ENCODE measurements at regions not wholly inside any gene's neighbourhood (a gene's known extent, or its start where the extent isn't known, plus 50 kb on each side); places are given as distances from the start of the nearest gene placed in this dataset.
"Not testable (repeated sequence)": the region's sequence is repeated elsewhere in the genome, so short reads cannot be mapped to it uniquely, and the experiment has no call there.

- H3K9me3 ChIP-seq (ENCODE audit: control insufficient read depth in 3 of 3, low read length in 3 of 3); H3K4me3 ChIP-seq (ENCODE audit: low read length in 3 of 3); H3K27ac ChIP-seq (ENCODE audit: low read depth, low read length); H3K36me3 ChIP-seq (ENCODE audit: control insufficient read depth in 3 of 3, insufficient read depth in 3 of 3, low read length in 3 of 3); H3K9ac ChIP-seq (ENCODE audit: low read depth in 1 of 3, low read length in 3 of 3); H3K4me1 ChIP-seq (ENCODE audit: control insufficient read depth in 3 of 3, insufficient read depth in 3 of 3, low read length in 3 of 3); H3K27me3 ChIP-seq (ENCODE audit: control insufficient read depth in 3 of 3, insufficient read depth in 3 of 3, low read length in 3 of 3): not testable (repeated sequence)
These were observed 872.6 kb upstream of the DEFB115 start for GRCh38 chr20:30384841-30385240.

DNA sequence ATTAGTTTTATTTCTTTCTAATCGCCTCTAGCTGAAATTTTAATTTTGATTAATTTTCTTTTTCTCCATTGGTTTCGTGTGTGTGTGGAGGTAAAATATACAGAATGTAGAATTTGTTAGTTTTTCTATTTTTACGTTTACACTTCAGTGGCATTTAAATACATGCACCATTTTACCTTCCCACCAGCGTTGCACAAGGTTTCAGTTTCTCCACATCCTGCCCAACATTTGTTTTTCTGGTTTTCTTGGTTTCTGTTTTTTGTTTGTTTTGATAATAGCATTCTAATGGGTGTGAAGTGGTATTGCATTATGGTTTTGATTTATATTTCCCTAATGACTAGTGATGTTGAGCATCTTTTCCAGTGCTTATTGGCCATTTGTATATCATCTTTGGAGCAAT lies 871.4 kb upstream of the DEFB115 start:
- H3K4me1 ChIP-seq (ENCODE audit: control insufficient read depth in 3 of 3, insufficient read depth in 3 of 3, low read length in 3 of 3); H3K4me3 ChIP-seq (ENCODE audit: low read length in 3 of 3); H3K9me3 ChIP-seq (ENCODE audit: control insufficient read depth in 3 of 3, low read length in 3 of 3); H3K9ac ChIP-seq (ENCODE audit: low read depth in 1 of 3, low read length in 3 of 3); H3K27ac ChIP-seq (ENCODE audit: low read depth, low read length); H3K27me3 ChIP-seq (ENCODE audit: control insufficient read depth in 3 of 3, insufficient read depth in 3 of 3, low read length in 3 of 3); H3K36me3 ChIP-seq (ENCODE audit: control insufficient read depth in 3 of 3, insufficient read depth in 3 of 3, low read length in 3 of 3): not testable (repeated sequence)

DNA sequence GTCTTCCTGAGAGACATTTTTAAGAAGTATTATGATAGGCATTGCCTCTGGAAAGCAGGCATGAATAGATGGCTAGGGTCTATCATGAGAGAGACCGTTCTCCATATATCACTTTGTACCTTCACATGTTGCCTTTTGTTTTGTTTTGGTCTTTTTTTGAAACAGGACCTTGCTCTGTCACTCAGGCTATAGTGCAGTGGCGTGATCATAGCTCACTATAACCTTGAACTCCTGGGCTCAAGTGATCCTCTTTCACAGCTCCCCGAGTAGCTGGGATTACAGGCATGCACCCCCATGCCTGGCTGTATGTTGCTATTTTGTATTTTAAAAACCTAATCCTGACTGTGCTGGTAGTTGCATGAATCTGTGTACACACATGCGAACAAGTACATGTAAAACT lies 869.6 kb upstream of the DEFB115 start:
- not testable (repeated sequence) for H3K9me3 ChIP-seq (ENCODE audit: control insufficient read depth in 3 of 3, low read length in 3 of 3); H3K9ac ChIP-seq (ENCODE audit: low read depth in 1 of 3, low read length in 3 of 3); H3K27me3 ChIP-seq (ENCODE audit: control insufficient read depth in 3 of 3, insufficient read depth in 3 of 3, low read length in 3 of 3); H3K4me1 ChIP-seq (ENCODE audit: control insufficient read depth in 3 of 3, insufficient read depth in 3 of 3, low read length in 3 of 3); H3K4me3 ChIP-seq (ENCODE audit: low read length in 3 of 3); H3K36me3 ChIP-seq (ENCODE audit: control insufficient read depth in 3 of 3, insufficient read depth in 3 of 3, low read length in 3 of 3); H3K27ac ChIP-seq (ENCODE audit: low read depth, low read length)

GRCh38 chr20:30393523-30393922 lies 863.9 kb upstream of the DEFB115 start:
- H3K4me1 ChIP-seq (ENCODE audit: control insufficient read depth in 3 of 3, insufficient read depth in 3 of 3, low read length in 3 of 3); H3K9me3 ChIP-seq (ENCODE audit: control insufficient read depth in 3 of 3, low read length in 3 of 3); H3K27me3 ChIP-seq (ENCODE audit: control insufficient read depth in 3 of 3, insufficient read depth in 3 of 3, low read length in 3 of 3); H3K36me3 ChIP-seq (ENCODE audit: control insufficient read depth in 3 of 3, insufficient read depth in 3 of 3, low read length in 3 of 3); H3K4me3 ChIP-seq (ENCODE audit: low read length in 3 of 3); H3K27ac ChIP-seq (ENCODE audit: low read depth, low read length); H3K9ac ChIP-seq (ENCODE audit: low read depth in 1 of 3, low read length in 3 of 3): not testable (repeated sequence)

- not testable (repeated sequence) for H3K4me1 ChIP-seq (ENCODE audit: control insufficient read depth in 3 of 3, insufficient read depth in 3 of 3, low read length in 3 of 3); H3K27ac ChIP-seq (ENCODE audit: low read depth, low read length); H3K27me3 ChIP-seq (ENCODE audit: control insufficient read depth in 3 of 3, insufficient read depth in 3 of 3, low read length in 3 of 3); H3K4me3 ChIP-seq (ENCODE audit: low read length in 3 of 3); H3K9me3 ChIP-seq (ENCODE audit: control insufficient read depth in 3 of 3, low read length in 3 of 3); H3K9ac ChIP-seq (ENCODE audit: low read depth in 1 of 3, low read length in 3 of 3)
- peaks cover 0 to 18% (median 8%) of the 10 kb centered on the region in 3 donors for H3K36me3 ChIP-seq (ENCODE audit: control insufficient read depth in 3 of 3, insufficient read depth in 3 of 3, low read length in 3 of 3)
These were observed 860.4 kb upstream of the DEFB115 start for GRCh38 chr20:30397111-30397510.

DNA sequence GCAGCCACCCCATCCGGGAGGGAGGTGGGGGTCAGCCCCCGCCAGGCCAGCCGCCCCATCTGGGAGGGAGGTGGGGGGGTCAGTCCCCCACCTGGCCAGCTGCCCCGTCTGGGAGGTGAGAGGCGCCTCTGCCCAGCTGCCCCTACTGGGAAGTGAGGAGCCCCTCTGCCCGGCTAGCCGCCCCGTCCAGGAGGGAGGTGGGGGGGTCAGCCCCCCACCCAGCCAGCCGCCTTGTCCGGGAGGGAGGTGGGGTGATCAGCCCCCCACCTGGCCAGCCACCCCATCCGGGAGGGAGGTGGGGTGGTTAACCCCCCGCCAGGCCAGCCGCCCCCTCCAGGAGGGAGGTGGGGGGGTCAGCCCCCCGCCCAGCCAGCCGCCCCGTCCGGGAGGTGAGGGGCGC lies 852.4 kb upstream of the DEFB115 start:
- H3K27ac ChIP-seq (ENCODE audit: low read depth, low read length); H3K27me3 ChIP-seq (ENCODE audit: control insufficient read depth in 3 of 3, insufficient read depth in 3 of 3, low read length in 3 of 3); H3K9me3 ChIP-seq (ENCODE audit: control insufficient read depth in 3 of 3, low read length in 3 of 3); H3K9ac ChIP-seq (ENCODE audit: low read depth in 1 of 3, low read length in 3 of 3); H3K4me3 ChIP-seq (ENCODE audit: low read length in 3 of 3); H3K4me1 ChIP-seq (ENCODE audit: control insufficient read depth in 3 of 3, insufficient read depth in 3 of 3, low read length in 3 of 3): not testable (repeated sequence)
- H3K36me3 ChIP-seq (ENCODE audit: control insufficient read depth in 3 of 3, insufficient read depth in 3 of 3, low read length in 3 of 3) = peaks cover 0 to 13% (median 5%) of the 10 kb centered on the region in 3 donors

GRCh38 chr20:30405585-30405984 lies 851.9 kb upstream of the DEFB115 start:
- not testable (repeated sequence) for H3K9me3 ChIP-seq (ENCODE audit: control insufficient read depth in 3 of 3, low read length in 3 of 3); H3K4me3 ChIP-seq (ENCODE audit: low read length in 3 of 3); H3K27me3 ChIP-seq (ENCODE audit: control insufficient read depth in 3 of 3, insufficient read depth in 3 of 3, low read length in 3 of 3); H3K4me1 ChIP-seq (ENCODE audit: control insufficient read depth in 3 of 3, insufficient read depth in 3 of 3, low read length in 3 of 3); H3K27ac ChIP-seq (ENCODE audit: low read depth, low read length); H3K9ac ChIP-seq (ENCODE audit: low read depth in 1 of 3, low read length in 3 of 3); H3K36me3 ChIP-seq (ENCODE audit: control insufficient read depth in 3 of 3, insufficient read depth in 3 of 3, low read length in 3 of 3)

DNA sequence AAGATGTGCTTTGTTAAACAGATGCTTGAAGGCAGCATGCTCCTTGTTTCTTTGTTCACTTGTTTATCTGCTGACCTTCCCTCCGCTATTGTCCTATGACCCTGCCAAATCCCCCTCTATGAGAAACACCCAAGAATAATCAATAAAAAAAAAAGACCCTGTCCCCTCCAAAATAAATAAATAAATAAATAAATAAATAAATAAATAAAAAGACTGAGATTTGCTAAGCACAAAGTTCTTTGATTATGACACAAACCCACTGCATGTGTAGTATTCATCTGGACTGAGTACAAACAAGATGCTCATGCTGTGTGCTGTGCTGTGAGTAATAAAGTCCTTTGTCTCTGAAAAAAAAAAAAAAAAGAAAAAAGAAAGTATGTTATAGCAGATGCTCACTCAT lies 851.1 kb upstream of the DEFB115 start:
- not testable (repeated sequence) for H3K9ac ChIP-seq (ENCODE audit: low read depth in 1 of 3, low read length in 3 of 3); H3K4me3 ChIP-seq (ENCODE audit: low read length in 3 of 3); H3K27me3 ChIP-seq (ENCODE audit: control insufficient read depth in 3 of 3, insufficient read depth in 3 of 3, low read length in 3 of 3); H3K27ac ChIP-seq (ENCODE audit: low read depth, low read length); H3K9me3 ChIP-seq (ENCODE audit: control insufficient read depth in 3 of 3, low read length in 3 of 3); H3K4me1 ChIP-seq (ENCODE audit: control insufficient read depth in 3 of 3, insufficient read depth in 3 of 3, low read length in 3 of 3); H3K36me3 ChIP-seq (ENCODE audit: control insufficient read depth in 3 of 3, insufficient read depth in 3 of 3, low read length in 3 of 3)

DNA sequence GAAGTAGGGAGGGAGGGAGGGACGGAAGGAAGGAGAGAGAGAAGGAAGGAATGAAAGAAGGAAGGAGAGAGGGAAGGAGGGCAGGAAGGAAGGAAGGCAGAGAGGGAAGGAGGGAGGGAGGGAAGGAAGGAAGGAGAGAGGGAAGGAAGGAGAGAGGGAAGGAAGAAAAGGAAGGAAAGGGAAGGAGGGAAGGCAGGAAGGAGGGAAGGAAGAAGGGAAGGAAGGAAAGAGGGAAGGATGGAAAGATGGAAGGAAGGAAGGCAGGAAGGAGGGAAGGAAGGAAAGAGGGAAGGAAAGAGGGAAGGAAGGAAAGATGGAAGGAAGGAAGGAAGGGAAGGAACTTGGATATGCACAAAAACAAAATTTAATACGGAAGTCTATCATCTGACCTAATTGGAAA lies 844.5 kb upstream of the DEFB115 start:
- Histone ChIP-seq H3K4me1 (ENCODE audit: control insufficient read depth in 3 of 3, insufficient read depth in 3 of 3, low read length in 3 of 3) (no peaks in the 10 kb centered on the region), H3K4me3 (ENCODE audit: low read length in 3 of 3) (no peak overlapping the region), H3K9ac (ENCODE audit: low read depth in 1 of 3, low read length in 3 of 3) (no peak overlapping the region), H3K27ac (ENCODE audit: low read depth, low read length) (no peak overlapping the region), H3K36me3 (ENCODE audit: control insufficient read depth in 3 of 3, insufficient read depth in 3 of 3, low read length in 3 of 3) (peaks cover 0 to 2% (median 0%) of the 10 kb centered on the region in 3 donors), H3K9me3 (ENCODE audit: control insufficient read depth in 3 of 3, low read length in 3 of 3) (peaks cover 0 to 3% (median 0%) of the 10 kb centered on the region in 3 donors), H3K27me3 (ENCODE audit: control insufficient read depth in 3 of 3, insufficient read depth in 3 of 3, low read length in 3 of 3) (no peaks in the 10 kb centered on the region)

DNA sequence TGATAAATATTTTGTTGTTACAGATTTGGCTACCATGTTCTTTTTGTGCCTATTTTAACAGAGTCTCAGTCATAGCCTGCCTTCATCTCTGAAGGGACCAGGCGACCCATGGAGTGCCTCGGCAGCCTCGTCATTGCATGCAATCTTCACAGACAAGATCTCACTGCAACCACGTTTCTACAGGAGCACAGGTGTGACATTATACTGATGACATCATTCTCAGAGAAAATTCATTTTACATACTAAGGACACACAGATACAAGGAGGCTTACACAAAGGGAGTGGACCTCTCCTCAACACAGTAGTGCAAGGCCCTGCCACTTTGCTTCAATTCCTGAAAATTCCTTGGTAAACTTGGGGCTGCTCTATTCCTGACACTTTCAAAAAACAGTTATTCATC lies 840.1 kb upstream of the DEFB115 start:
- H3K4me3 ChIP-seq (ENCODE audit: low read length in 3 of 3); H3K27ac ChIP-seq (ENCODE audit: low read depth, low read length); H3K27me3 ChIP-seq (ENCODE audit: control insufficient read depth in 3 of 3, insufficient read depth in 3 of 3, low read length in 3 of 3); H3K9ac ChIP-seq (ENCODE audit: low read depth in 1 of 3, low read length in 3 of 3); H3K4me1 ChIP-seq (ENCODE audit: control insufficient read depth in 3 of 3, insufficient read depth in 3 of 3, low read length in 3 of 3); H3K9me3 ChIP-seq (ENCODE audit: control insufficient read depth in 3 of 3, low read length in 3 of 3); H3K36me3 ChIP-seq (ENCODE audit: control insufficient read depth in 3 of 3, insufficient read depth in 3 of 3, low read length in 3 of 3): not testable (repeated sequence)

DNA sequence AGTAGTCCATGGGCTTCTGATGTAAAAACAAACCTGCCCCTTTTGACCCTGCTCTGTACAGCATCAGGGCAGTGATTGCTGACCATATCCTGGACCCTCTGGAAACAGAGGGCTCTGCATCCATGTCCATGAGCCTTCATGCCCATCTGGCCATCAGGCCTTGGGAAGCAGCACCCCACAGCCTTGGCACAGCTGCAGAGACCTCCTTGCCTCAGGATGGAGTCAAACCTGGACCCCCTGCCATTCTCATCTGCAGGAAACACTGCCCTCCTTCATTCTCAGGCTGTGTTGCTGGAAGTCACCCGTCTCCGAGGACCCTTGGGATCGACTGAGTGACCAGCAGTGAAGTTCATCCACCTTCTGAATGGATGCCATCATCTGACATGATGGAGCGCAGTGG lies 839.1 kb upstream of the DEFB115 start:
- H3K9me3 ChIP-seq (ENCODE audit: control insufficient read depth in 3 of 3, low read length in 3 of 3); H3K4me3 ChIP-seq (ENCODE audit: low read length in 3 of 3); H3K27ac ChIP-seq (ENCODE audit: low read depth, low read length); H3K9ac ChIP-seq (ENCODE audit: low read depth in 1 of 3, low read length in 3 of 3); H3K27me3 ChIP-seq (ENCODE audit: control insufficient read depth in 3 of 3, insufficient read depth in 3 of 3, low read length in 3 of 3); H3K36me3 ChIP-seq (ENCODE audit: control insufficient read depth in 3 of 3, insufficient read depth in 3 of 3, low read length in 3 of 3); H3K4me1 ChIP-seq (ENCODE audit: control insufficient read depth in 3 of 3, insufficient read depth in 3 of 3, low read length in 3 of 3): not testable (repeated sequence)
